ENCODE measurements at regions not wholly inside any gene's neighbourhood (a gene's known extent, or its start where the extent isn't known, plus 50 kb on each side); places are given as distances from the start of the nearest gene placed in this dataset.

- no peak for TF ChIP-seq SIRT6 (IDR thresholded peaks at IDR 0.05; ENCODE audit: low read length)
- no peak for TF ChIP-seq CREB1 (IDR thresholded peaks at IDR 0.05)
- TF ChIP-seq BRCA1 (IDR thresholded peaks at IDR 0.05; ENCODE audit: low read depth, low read length), result no peak
- no peak for TF ChIP-seq CHD1 (IDR thresholded peaks at IDR 0.05; ENCODE audit: low read depth, low read length)
- TF ChIP-seq POLR2A (IDR thresholded peaks at IDR 0.05; ENCODE audit: control extremely low read depth in 1 of 2, low read depth in 2 of 2, low read length in 2 of 2), result no peak
- TF ChIP-seq CTCF (IDR thresholded peaks at IDR 0.05; ENCODE audit: control extremely low read depth in 1 of 3, insufficient read depth in 1 of 3, low read depth in 1 of 3, low read length in 3 of 3), result no peak
- no peak for TF ChIP-seq EP300 (IDR thresholded peaks at IDR 0.05; ENCODE audit: borderline replicate concordance in 1 of 2, low read depth in 2 of 2, low read length in 2 of 2)
- no peak for TF ChIP-seq RFX5 (IDR thresholded peaks at IDR 0.05; ENCODE audit: borderline replicate concordance, low read depth, low read length)
- TF ChIP-seq CHD2 (IDR thresholded peaks at IDR 0.05; ENCODE audit: low read length), result no peak
- no peak for TF ChIP-seq MAX (IDR thresholded peaks at IDR 0.05)
- no peak for TF ChIP-seq USF2 (IDR thresholded peaks at IDR 0.05; ENCODE audit: low read length)
Observed at GRCh38 chr2:185511925-185512324, 226.7 kb upstream of the FSIP2 start.

All from H1 (cell line).